ENCODE measurements at regions not wholly inside any gene's neighbourhood (a gene's known extent, or its start where the extent isn't known, plus 50 kb on each side); places are given as distances from the start of the nearest gene placed in this dataset.

DNA sequence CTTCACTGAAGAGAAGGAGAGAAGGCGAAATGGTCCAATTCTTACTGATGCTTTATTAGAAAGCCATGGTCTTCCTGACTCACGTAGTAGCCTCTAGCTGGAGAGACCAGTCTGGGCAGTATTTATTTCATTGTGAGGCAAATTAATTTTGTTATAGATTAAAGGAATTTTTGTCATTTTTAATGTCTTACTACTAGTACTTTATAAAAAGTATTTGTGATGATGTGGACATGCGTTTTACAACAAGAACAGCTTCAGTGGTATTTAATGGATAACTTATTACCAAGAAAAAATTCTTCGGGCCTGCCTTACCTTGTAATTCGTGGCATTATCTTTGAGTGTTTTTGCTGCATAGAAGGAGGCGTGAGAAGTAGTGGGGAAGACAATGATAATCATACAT is 339.4 kb upstream of the SHH start:
- Histone ChIP-seq H3K27ac (ENCODE audit: low read length) (no peak overlapping the region), H3K27me3 (ENCODE audit: control insufficient read depth, insufficient read depth) (no peaks in the 10 kb centered on the region), H3K4me1 (ENCODE audit: control insufficient read depth, insufficient read depth, low read length) (no peaks in the 10 kb centered on the region), H3K9me3 (ENCODE audit: control insufficient read depth, low read length) (no peaks in the 10 kb centered on the region), H3K4me3 (ENCODE audit: low read length) (no peak overlapping the region)
- intact Hi-C loops (cut with DNase I) = no loop called here
- ATAC-seq = no peak
- 72% methylated on average over 6 of the region's 6 CpGs for WGBS
- no peak for DNase-seq

DNA sequence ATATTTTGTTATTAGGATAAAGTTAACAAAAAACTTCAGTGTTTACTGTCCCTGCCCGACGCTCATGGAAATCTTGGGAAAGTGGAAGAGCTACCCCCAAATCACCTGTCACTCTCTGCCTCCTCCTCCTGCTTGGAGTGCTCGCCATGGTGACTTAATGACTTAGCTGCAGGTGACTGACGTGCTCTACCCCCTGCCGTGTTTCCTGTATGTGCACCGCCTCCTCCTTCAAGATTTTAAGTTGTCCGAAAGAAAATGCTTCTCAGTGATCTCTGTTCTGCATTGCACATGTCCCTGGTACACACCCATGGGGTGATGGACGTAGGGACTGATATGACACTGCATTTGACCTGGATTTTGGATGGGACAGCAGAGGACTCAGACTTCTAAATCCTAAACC is 338.8 kb upstream of the SHH start:
- DNase-seq (no peak), ATAC-seq (no peak)
- H3K4me3 ChIP-seq (ENCODE audit: low read length) = no peak overlapping the region
- no peaks in the 10 kb centered on the region for H3K4me1 ChIP-seq (ENCODE audit: control insufficient read depth, insufficient read depth, low read length)
- WGBS = 57% methylated on average over 8 of the region's 8 CpGs
- no peaks in the 10 kb centered on the region for H3K9me3 ChIP-seq (ENCODE audit: control insufficient read depth, low read length)
- intact Hi-C loops (cut with DNase I) = no loop called here
- no peaks in the 10 kb centered on the region for H3K27me3 ChIP-seq (ENCODE audit: control insufficient read depth, insufficient read depth)
- H3K27ac ChIP-seq (ENCODE audit: low read length) = no peak overlapping the region

DNA sequence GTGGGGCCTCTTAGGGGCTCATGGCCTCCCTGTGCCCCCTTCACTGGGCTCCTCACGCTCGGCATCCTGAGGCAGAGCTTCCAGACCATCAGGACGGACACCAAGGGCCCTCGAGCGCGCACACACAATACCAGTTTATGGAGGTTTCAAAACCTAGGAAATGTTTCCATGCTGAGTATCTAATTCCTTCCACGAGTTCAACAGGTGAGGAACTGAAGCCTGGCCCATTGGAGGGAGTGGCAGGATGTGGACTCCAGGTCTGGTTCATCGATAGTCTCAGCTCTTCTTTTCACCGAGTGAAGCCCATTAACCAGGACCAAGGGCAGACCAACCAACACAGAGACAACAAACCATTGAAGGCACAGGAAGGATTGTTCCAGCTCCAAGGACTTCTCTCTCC is 336.7 kb upstream of the SHH start:
- ATAC-seq = no peak
- intact Hi-C loops (cut with DNase I) = no loop called here
- DNase-seq = no peak
- H3K27me3 ChIP-seq (ENCODE audit: control insufficient read depth, insufficient read depth) = no peaks in the 10 kb centered on the region
- no peaks in the 10 kb centered on the region for H3K4me1 ChIP-seq (ENCODE audit: control insufficient read depth, insufficient read depth, low read length)
- H3K27ac ChIP-seq (ENCODE audit: low read length) = no peak overlapping the region
- WGBS = 86% methylated on average over 9 of the region's 9 CpGs
- H3K4me3 ChIP-seq (ENCODE audit: low read length) = no peak overlapping the region
- no peaks in the 10 kb centered on the region for H3K9me3 ChIP-seq (ENCODE audit: control insufficient read depth, low read length)

DNA sequence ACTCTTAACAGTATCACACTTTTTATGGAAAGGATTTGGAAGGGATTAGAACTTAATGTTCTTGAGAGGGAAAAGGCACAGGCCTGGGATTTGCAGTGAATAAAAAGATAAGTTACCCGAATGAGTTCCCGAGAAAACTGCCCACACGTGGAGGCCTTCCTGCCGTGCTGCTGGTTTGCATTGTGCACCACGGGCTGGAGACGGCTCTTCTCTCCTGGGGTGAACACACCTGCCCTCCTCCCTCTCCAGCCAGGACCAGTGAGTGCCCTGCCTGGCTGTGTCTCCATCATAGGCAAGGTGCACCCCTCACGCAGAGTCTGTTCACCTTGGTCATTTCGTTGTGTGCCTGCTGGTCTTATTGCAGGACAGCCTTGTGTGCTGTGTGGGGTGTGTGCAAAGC is 336.3 kb upstream of the SHH start:
- Histone ChIP-seq H3K9me3 (ENCODE audit: control insufficient read depth, low read length) (no peaks in the 10 kb centered on the region), H3K27me3 (ENCODE audit: control insufficient read depth, insufficient read depth) (no peaks in the 10 kb centered on the region), H3K4me3 (ENCODE audit: low read length) (no peak overlapping the region), H3K4me1 (ENCODE audit: control insufficient read depth, insufficient read depth, low read length) (no peaks in the 10 kb centered on the region), H3K27ac (ENCODE audit: low read length) (no peak overlapping the region)
- intact Hi-C loops (cut with DNase I) = no loop called here
- no peak for DNase-seq
- ATAC-seq = no peak
- WGBS = 68% methylated on average over 8 of the region's 8 CpGs

DNA sequence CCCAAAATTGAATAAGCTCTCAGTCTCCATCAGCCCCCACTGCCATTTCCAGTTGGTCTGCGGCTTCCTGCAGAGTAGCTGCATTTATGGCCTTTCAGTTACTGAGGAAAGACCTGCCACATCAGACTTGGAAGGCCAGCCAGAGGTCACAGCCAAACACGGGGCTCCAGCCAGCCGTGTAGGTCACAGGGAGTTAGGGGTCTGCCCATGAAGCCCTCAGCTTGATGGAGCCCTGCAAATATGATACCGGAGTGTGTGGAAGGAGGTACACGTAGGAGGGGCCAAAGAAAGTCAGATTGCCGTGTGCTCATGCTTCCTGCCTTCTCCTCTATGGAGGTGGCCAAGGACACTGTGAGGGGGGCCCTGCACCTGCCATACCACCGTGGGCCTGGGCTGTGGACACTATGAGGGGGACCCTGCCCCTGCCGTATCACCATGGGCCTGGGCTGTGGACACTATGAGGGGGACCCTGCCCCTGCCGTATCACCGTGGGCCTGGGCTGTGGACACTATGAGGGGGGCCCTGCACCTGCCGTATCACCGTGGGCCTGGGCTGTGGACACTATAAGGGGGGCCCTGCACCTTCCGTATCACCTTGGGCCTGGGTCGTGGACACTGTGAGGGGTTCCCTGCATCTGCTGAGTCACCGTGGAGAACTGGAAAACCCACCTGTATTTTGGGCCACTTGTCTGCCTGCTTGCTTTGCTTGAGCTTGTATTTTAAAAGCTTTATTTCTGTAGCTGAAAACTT is 335.7 kb upstream of the SHH start:
- WGBS = 79% methylated on average over 15 of the region's 15 CpGs
- H3K9me3 ChIP-seq (ENCODE audit: control insufficient read depth, low read length) = no peaks in the 10 kb centered on the region
- no peaks in the 10 kb centered on the region for H3K4me1 ChIP-seq (ENCODE audit: control insufficient read depth, insufficient read depth, low read length)
- intact Hi-C loops (cut with DNase I) = no loop called here
- no peak overlapping the region for H3K27ac ChIP-seq (ENCODE audit: low read length)
- ATAC-seq (no peak), DNase-seq (no peak)
- no peak overlapping the region for H3K4me3 ChIP-seq (ENCODE audit: low read length)
- no peaks in the 10 kb centered on the region for H3K27me3 ChIP-seq (ENCODE audit: control insufficient read depth, insufficient read depth)

DNA sequence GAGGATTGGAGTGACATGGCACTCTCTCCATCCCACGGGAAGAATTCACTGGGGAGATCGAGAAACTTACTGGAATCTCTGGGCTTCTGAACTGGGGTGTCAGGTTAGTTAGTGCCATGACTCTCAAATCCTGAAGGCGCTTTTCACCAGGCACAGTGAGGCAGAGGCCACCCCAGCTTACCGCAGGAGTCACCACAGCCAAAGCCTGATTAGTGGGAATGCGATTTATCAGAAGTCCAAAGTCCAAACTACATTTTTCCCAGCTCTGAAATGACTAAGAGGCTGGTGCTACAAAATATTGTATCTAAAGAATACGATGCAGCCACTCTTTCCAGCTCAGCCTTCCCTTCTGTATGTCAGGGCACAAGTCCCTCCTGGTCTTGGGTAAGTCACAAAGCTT is 334.8 kb upstream of the SHH start:
- Histone ChIP-seq H3K27me3 (ENCODE audit: control insufficient read depth, insufficient read depth) (no peaks in the 10 kb centered on the region), H3K9me3 (ENCODE audit: control insufficient read depth, low read length) (no peaks in the 10 kb centered on the region)
- 81% methylated on average over 6 of the region's 6 CpGs for WGBS

DNA sequence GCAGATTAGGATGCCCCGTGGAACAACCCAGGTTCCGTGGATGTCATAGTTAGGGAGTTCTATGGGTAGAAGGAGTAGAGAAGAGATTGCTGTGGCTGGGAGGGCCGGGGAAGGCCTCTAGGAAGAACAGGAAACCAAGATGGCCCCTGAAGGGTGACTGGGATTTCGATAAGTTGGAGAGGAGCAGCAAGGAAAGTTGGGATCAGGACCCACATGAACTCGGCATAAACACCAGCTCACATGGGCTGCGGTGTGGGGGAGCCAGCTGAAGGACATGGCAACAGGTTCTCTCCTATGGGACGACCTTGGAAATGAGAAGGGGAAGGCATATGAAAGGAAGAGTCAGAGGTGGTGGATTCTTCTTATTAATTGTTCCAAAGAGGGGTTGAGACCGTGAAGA is 333.7 kb upstream of the SHH start:
- DNase-seq = no peak
- no peak overlapping the region for H3K4me3 ChIP-seq (ENCODE audit: low read length)
- WGBS = 77% methylated on average over 8 of the region's 8 CpGs
- ATAC-seq = no peak
- no peak overlapping the region for H3K27ac ChIP-seq (ENCODE audit: low read length)
- H3K27me3 ChIP-seq (ENCODE audit: control insufficient read depth, insufficient read depth) = no peaks in the 10 kb centered on the region
- H3K9me3 ChIP-seq (ENCODE audit: control insufficient read depth, low read length) = no peaks in the 10 kb centered on the region
- intact Hi-C loops (cut with DNase I) = no loop called here
- H3K4me1 ChIP-seq (ENCODE audit: control insufficient read depth, insufficient read depth, low read length) = no peaks in the 10 kb centered on the region

More for the DNA sequence above, 334.8 kb upstream of the SHH start:
- DNase-seq (no peak), ATAC-seq (no peak)
- no peak overlapping the region for H3K27ac ChIP-seq (ENCODE audit: low read length)
- no peak overlapping the region for H3K4me3 ChIP-seq (ENCODE audit: low read length)
- intact Hi-C loops (cut with DNase I) = no loop called here
- no peaks in the 10 kb centered on the region for H3K4me1 ChIP-seq (ENCODE audit: control insufficient read depth, insufficient read depth, low read length)

DNA sequence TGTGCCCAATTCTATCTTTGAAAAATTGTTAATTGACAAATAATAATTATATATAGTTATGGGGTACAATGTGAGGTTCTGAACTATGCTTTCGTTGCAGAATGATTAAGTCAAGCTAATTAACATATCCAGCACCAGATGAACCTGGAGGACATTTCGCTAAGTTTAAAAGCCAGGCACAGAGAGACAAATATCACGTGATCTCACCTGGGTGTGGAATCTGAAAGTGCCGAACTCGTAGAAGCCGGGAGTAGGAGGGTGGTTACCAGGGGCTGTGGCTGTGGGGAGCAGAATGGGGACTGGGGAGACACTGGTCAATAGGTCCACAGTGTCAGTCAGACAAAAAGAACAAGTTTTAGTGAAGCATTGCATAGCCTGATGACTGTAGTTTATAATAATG is 332.9 kb upstream of the SHH start:
- intact Hi-C loops (cut with DNase I) = no loop called here
- Histone ChIP-seq H3K27me3 (ENCODE audit: control insufficient read depth, insufficient read depth) (no peaks in the 10 kb centered on the region), H3K4me1 (ENCODE audit: control insufficient read depth, insufficient read depth, low read length) (no peaks in the 10 kb centered on the region), H3K4me3 (ENCODE audit: low read length) (no peak overlapping the region), H3K9me3 (ENCODE audit: control insufficient read depth, low read length) (no peaks in the 10 kb centered on the region), H3K27ac (ENCODE audit: low read length) (no peak overlapping the region)
- 83% methylated on average over 6 of the region's 6 CpGs for WGBS
- DNase-seq = no peak
- ATAC-seq = no peak

DNA sequence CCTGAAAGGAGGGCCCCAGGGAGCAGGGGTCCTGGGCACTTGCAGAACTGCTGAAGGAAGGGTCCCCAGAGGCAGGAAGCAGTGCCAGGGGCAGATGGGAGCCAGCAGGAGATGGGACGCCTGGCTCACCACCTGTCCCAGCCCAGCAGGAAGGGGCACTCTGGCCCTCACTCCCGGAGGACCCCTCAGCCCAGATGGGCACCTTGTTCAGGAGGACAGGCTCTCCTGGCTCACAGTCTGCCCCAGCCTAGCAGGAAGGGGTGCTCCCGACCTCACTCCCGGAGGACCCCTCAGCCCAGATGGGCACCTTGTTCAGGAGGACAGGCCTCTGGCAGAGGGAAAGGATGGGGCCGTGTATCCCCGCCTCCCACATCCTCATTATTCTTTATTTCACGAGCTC is 331.4 kb upstream of the SHH start:
- intact Hi-C loops (cut with DNase I) = no loop called here
- Histone ChIP-seq H3K9me3 (ENCODE audit: control insufficient read depth, low read length) (no peaks in the 10 kb centered on the region), H3K27me3 (ENCODE audit: control insufficient read depth, insufficient read depth) (no peaks in the 10 kb centered on the region), H3K27ac (ENCODE audit: low read length) (no peak overlapping the region), H3K4me3 (ENCODE audit: low read length) (no peak overlapping the region), H3K4me1 (ENCODE audit: control insufficient read depth, insufficient read depth, low read length) (no peaks in the 10 kb centered on the region)
- no peak for DNase-seq
- ATAC-seq = no peak
- WGBS = 70% methylated on average over 7 of the region's 7 CpGs

DNA sequence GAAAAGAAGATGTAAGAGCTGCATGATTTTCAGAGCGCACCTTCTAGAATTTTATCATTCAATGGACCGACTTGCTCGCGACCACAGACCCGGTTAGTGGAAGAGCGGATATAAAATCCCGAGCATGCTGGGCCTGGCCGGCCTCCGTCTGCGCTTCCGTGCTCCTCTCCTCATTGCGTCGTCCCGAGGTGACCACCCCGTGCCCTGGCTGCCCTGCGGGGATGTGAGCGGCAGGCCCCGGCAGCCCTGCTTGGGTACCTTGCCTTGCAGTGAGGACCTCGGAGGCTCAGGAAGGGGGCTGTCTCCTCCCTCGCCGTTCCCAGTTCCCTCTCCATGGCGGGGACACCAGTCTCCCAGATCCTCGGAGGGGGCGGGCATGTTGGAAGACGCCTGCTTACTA is 330.9 kb upstream of the SHH start:
- Histone ChIP-seq H3K27ac (ENCODE audit: low read length) (no peak overlapping the region), H3K4me1 (ENCODE audit: control insufficient read depth, insufficient read depth, low read length) (no peaks in the 10 kb centered on the region), H3K27me3 (ENCODE audit: control insufficient read depth, insufficient read depth) (no peaks in the 10 kb centered on the region), H3K9me3 (ENCODE audit: control insufficient read depth, low read length) (no peaks in the 10 kb centered on the region), H3K4me3 (ENCODE audit: low read length) (no peak overlapping the region)
- intact Hi-C loops (cut with DNase I) = no loop called here
- 88% methylated on average over 25 of the region's 25 CpGs for WGBS
- ATAC-seq (no peak), DNase-seq (no peak)

DNA sequence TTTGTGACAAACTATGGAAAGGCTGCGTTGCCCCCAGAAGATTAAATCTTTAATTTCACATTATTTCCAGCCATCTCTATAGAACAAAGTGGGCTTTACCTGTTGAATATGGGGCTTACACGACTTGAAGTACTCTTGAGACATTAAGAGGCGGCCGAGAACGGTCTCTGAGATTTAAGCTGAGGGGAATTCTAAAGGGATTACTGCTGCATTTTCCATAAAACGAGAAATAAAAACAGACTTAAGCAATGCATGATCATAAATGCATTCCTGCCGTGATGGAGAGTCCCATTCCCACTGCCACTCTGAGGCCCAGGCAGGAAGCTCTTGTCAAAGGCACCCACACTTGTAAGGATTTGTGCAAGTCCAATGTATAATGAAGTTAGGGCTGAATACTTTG is 329.7 kb upstream of the SHH start:
- 72% methylated on average over 7 of the region's 7 CpGs for WGBS
- no peak overlapping the region for H3K27ac ChIP-seq (ENCODE audit: low read length)
- no peak for DNase-seq
- H3K4me3 ChIP-seq (ENCODE audit: low read length) = no peak overlapping the region
- no peaks in the 10 kb centered on the region for H3K27me3 ChIP-seq (ENCODE audit: control insufficient read depth, insufficient read depth)
- no peak for ATAC-seq
- H3K9me3 ChIP-seq (ENCODE audit: control insufficient read depth, low read length) = peaks cover 2% of the 10 kb centered on the region
- intact Hi-C loops (cut with DNase I) = no loop called here
- no peaks in the 10 kb centered on the region for H3K4me1 ChIP-seq (ENCODE audit: control insufficient read depth, insufficient read depth, low read length)

DNA sequence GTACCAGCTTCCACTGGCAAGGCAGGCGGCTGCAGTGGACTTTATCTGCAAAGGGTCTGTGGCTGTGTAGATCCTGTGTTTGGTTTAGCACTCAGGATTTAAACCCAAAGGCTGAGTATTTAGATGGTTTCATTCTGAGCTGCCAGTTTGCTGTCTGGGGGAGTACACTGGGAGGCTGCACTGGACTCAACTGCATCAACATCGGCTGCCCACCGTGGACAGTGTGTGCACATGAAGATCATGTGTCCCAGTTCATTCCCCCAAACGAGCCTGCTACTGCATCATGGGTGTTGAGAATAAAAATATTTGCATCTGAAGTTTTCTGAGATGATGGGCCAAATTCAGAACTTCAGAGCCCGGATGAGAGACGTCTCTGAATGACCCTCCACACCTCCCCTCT is 328.6 kb upstream of the SHH start:
- intact Hi-C loops (cut with DNase I) = no loop called here
- Histone ChIP-seq H3K4me3 (ENCODE audit: low read length) (no peak overlapping the region), H3K27ac (ENCODE audit: low read length) (no peak overlapping the region), H3K4me1 (ENCODE audit: control insufficient read depth, insufficient read depth, low read length) (no peaks in the 10 kb centered on the region), H3K27me3 (ENCODE audit: control insufficient read depth, insufficient read depth) (no peaks in the 10 kb centered on the region), H3K9me3 (ENCODE audit: control insufficient read depth, low read length) (peaks cover 2% of the 10 kb centered on the region)
- ATAC-seq (no peak), DNase-seq (no peak)
- whole genome bisulfite sequencing = 77% methylated on average over 6 of the region's 6 CpGs
